Spleen (tissue), 7 donors: ENCODE measurements at regions not wholly inside any gene's neighbourhood (a gene's known extent, or its start where the extent isn't known, plus 50 kb on each side); places are given as distances from the start of the nearest gene placed in this dataset.

ENCODE experiments used
- CTCF ChIP-seq, 11 experiments: fragments of 200-600 bp in 7 of 11; fragments of 450-650 bp in 4 of 11; sonication (generic) in 4 of 11; IDR thresholded peaks in 8 of 11; conservative IDR thresholded peaks in 3 of 11; 1 replicate in 7 of 11; 2 replicates in 4 of 11; pipeline versions ENCODE4 v1.4.0 to v1.8.0; 2016 to 2021; ENCODE audit warnings: antibody characterized with exemption in 11 of 11, inconsistent platforms in 4 of 11, mild to moderate bottlenecking in 1 of 11
- POLR2A ChIP-seq, 3 donors: fragments of 450-650 bp; IDR thresholded peaks; one replicate each; pipeline ENCODE4 v1.5.1; 2017; ENCODE audit warnings: antibody characterized with exemption in 3 of 3, mild to moderate bottlenecking in 1 of 3
- POLR2AphosphoS5 ChIP-seq, 3 donors: sonication (generic); formaldehyde crosslinking; IDR thresholded peaks; one replicate each; pipeline ENCODE4 v1.5.1; 2017; ENCODE audit warnings: antibody characterized with exemption in 3 of 3
- donor health status: DM: no; HTN: no; CAD: no; lungs with moderate emphysema.
- donor health status: DM: no; HTN: no; CAD: no.
- donor health status: DM: no; HTN: no; CAD: no.

- TF ChIP-seq CTCF (IDR thresholded peaks at IDR 0.05 in 8 of 11, conservative IDR thresholded peaks at IDR 0.05 in 3 of 11) (no peak), POLR2A (IDR thresholded peaks at IDR 0.05) (no peak), POLR2AphosphoS5 (IDR thresholded peaks at IDR 0.05) (no peak)
Observed at GRCh38 chr22:27621486-27622070, 180.0 kb downstream of the MN1 start.
